HG02973 (cell line): ENCODE measurements at regions not wholly inside any gene's neighbourhood (a gene's known extent, or its start where the extent isn't known, plus 50 kb on each side); places are given as distances from the start of the nearest gene placed in this dataset.

Experiments
- ATAC-seq: cut with Tn5 transposase; IDR thresholded peaks from one replicate; pipeline ENCODE4 v1.9.1; 2021; ENCODE audit warnings: moderate library complexity; ENCODE audit not compliant: unreplicated experiment

GRCh38 chr22:49115197-49115596 is 712.5 kb downstream of the BRD1 start:
- no peak for ATAC-seq

- no peak for ATAC-seq
These were observed 713.9 kb downstream of the BRD1 start for GRCh38 chr22:49113758-49114157.

DNA sequence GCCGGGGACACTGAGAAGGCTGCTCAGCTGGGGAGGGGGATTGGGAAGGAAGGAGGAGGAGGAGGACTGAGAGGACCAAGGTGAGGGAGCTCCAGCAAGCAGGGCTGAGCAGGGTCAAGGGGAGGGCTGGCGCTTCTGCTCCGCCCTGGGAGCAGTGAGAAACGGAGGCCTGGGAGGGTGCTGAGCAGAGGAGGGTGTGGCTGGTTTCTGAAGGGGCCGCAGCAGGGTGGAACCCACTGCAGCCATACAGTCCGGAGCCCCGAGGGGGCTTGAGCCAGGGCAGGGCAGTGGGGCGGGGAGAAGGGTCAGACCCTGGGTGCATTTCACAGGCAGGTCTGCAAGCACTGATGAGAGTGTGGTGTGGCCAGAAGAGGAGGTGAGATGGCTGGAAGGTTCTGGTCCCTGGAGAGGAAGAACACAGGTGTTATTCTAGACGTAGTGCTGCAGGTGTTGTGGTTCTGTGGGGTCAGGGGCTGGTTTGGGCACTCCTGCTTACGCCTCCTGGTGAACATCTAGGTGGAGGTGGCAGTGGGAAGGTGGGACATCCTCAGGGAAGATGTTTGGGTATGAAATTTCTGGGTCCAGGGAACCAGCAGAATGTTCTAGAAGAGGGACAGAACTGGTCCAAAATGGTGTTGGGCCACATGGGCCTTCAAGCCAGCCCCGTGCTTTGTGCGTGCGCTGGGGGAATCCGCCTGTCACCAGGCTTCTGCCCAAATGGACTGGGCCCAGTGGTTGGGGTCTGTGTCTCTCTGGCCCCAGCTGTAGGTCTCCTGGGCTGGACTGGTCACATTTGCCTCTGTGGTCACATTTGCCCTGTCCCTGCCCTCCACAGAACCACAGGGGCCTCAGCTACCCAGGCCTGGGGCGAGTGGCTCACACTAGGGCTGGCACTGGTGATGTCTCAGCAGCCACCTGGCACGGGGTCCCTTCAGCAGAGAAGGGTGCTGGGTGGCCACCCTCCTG is 714.7 kb downstream of the BRD1 start:
- no peak for ATAC-seq

DNA sequence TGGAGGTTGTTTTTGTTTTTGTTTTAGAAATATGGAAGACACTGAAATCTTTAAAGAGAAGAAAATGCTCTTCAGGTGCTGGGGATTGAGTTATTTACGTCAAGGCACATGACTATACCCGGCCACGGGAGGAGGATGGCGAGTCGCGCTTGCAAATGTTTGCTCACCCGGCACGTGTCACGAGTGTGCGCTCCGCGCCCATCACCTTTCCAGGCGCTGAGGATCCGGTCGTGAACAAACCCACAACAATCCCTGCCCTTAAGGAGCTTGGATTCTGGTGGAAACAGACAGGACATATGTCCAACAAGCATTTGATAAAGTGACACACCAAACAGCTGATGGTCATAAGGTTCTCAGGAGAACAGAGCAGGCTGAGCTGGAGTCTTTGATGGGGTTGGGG is 715.5 kb downstream of the BRD1 start:
- no peak for ATAC-seq

GRCh38 chr22:49111085-49111484 is 716.6 kb downstream of the BRD1 start:
- ATAC-seq: no peak

GRCh38 chr22:49108636-49109315 is 718.9 kb downstream of the BRD1 start:
- no peak for ATAC-seq

DNA sequence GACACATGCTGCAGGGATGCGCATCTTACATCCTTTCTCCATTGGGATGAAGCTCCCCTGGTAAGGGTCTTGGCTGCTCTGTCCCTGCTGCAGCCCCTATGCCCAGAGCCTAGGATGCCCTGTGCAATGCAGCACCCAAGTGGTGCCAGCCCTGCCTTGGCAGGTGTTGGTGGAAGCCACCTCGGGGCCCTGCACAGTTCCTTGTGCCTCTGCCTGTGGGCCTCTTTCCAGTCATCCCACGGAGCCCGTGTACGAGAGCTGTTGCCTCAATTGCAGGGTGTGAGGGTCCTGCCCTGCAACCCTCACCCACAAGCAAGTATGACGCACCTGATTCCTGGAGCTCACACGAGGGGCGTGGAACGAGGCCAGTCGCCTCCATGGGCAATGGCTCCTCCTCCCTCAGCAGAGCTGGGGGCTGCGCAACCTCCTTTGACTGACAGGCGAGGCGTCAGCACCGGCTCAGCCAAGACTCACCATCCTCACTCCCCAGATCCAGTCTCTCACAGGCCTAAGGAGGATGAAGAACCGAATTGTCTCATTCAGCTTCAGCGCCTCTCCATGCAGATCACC is 719.6 kb downstream of the BRD1 start:
- ATAC-seq: no peak

DNA sequence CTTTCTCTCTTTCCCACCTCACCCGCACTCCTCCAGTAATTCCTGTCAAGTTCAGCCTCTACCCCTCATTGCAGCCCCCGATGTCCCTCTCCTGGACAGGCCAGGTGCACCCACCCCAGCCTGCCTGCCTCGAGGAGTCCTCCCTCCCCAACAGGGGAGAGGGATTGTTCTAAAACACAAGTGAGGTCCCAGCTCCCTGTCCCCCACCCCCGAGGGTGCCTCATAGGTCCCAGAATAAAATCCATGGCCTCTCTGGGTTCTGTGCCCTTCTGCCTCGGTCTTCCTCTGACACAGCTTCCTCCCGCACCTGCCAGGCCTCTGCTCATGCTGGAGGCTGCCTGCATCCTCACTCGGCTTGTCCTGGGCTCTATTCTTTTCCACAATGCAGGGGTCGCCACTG is 720.1 kb downstream of the BRD1 start:
- ATAC-seq: no peak

- no peak for ATAC-seq
These were observed 720.9 kb downstream of the BRD1 start for GRCh38 chr22:49106842-49107152.

- ATAC-seq: no peak
These were observed 721.4 kb downstream of the BRD1 start for GRCh38 chr22:49106096-49106841.

- ATAC-seq: no peak
These were observed 723.2 kb downstream of the BRD1 start for GRCh38 chr22:49104434-49104833.

GRCh38 chr22:49103314-49104059 is 724.2 kb downstream of the BRD1 start:
- no peak for ATAC-seq

DNA sequence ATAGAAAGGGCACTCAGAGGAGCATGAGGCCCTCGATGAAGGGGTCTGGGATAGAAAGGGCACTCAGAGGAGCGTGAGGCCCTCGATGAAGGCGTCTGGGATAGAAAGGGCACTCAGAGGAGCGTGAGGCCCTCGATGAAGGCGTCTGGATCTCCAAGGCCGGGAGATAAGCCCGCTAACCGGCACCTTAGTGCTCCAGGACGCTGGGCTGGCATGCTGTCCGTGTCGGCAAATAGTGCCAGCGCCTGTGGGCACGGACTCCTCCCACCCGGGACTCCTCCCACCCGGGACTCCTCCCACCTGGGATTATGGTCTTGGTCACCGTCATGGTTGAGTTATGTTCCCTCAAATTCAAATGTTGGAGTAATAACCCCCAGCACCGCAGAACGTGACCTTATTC is 725.3 kb downstream of the BRD1 start:
- ATAC-seq: no peak

DNA sequence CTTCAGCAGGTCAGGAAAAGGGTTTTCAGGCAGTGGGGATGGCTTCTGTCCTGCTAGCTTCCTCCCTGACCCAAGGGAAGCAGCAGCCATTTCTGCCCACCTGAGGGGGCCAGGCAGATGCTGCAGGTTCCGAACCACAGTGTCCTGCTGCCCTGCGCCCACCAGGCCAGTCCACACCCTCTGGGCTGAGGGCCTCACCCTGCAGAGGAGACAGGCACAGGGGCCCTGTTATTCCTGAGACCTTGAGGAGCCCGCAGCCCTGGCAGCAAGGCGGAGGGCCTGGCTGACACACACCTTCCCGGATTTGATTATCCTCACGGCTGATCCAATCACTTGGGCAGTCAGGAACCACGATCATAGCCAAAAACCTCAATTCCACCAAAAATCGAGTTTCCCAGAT is 725.8 kb downstream of the BRD1 start:
- no peak for ATAC-seq

DNA sequence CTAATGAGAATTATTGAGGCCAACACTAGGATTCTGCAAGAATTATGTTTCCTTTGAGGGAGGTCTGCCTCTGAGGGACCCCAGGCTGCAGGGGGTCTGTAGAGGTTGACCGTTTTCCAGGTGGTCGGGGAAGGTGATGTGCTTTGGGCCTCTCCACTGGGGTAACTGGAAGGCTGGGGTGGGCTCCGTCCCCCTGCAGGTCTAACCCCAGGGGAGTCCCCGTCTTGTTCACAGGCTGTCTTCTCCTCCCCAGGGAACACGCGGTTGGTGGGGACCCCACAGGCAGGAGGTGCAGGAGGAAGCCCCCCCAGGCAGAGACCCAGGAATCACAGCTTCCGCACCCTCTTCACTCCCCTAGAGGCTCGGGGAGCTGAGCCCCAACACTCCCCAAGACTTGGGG is 726.4 kb downstream of the BRD1 start:
- ATAC-seq: no peak

DNA sequence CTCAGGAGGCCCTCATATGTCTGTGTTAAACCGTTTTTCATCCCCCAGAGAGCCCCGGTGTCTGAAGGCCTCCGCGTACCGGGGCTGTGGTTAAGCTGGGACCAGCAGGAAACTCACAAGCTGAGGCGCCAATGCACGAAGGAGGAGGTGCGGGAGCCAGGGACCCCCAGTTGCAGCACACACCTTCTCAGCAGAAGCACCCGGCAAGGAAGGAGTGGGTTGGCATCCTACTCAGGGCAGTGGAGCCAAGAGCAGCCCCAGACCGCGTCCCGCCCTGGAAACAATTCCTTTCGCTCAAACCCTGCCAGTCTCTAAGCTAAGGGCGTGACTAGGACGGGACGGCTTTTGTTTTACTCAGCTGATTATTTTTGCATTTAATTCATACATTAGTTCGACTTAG is 726.9 kb downstream of the BRD1 start:
- ATAC-seq: no peak

- ATAC-seq: no peak
These were observed 727.4 kb downstream of the BRD1 start for GRCh38 chr22:49100316-49100715.

DNA sequence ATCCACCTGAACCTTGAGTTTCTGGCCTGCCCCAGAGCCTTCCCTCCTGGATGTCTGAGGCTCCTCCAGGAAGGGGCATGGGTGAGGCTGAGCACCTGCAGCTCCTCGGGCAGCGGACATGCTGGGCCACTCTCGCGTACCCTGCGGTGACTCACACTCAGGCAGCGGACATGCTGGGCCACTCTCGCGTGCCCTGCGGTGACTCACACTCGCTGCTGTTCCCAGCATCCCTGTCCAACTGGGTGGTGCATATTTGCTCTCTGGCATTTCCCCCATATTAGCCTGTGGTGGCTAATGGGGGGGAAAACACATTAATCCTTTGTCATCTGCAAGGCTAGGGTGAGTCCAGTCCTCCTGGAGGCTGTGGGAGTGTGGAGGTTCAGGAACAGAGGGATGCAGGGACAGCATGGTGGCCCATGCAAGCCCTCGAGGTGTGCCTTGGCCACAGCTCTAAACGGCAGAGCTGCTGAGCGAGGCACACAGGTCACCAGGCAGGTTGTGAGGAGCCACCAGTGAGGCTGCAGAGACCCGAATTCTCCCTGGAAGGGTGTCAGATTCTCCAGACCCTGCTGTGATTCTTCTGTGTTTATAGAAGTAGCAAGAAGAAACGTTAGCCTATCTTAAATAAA is 728.1 kb downstream of the BRD1 start:
- no peak for ATAC-seq

- no peak for ATAC-seq
These were observed 728.6 kb downstream of the BRD1 start for GRCh38 chr22:49099089-49099488.

- ATAC-seq: no peak
These were observed 729.7 kb downstream of the BRD1 start for GRCh38 chr22:49097966-49098365.
